K562 (cell line): ENCODE measurements at regions not wholly inside any gene's neighbourhood (a gene's known extent, or its start where the extent isn't known, plus 50 kb on each side); places are given as distances from the start of the nearest gene placed in this dataset.

Source experiments
- CEBPG ChIP-seq, 3 experiments: fragments of 200-800 bp in 1 of 3; sonication (Bioruptor generic) in 1 of 3; sonication (generic) in 1 of 3; formaldehyde crosslinking in 1 of 3; IDR thresholded peaks in 2 of 3; conservative IDR thresholded peaks in 1 of 3; 2 replicates each; pipeline versions ENCODE4 v1.6.1 to v1.8.0; 2016 to 2022; ENCODE audit warnings: missing compliant biosample characterization in 2 of 3, missing genetic modification characterization in 2 of 3, mild to moderate bottlenecking in 1 of 3, missing genetic modification reagents in 1 of 3
- CREB1 ChIP-seq, 2 experiments: sonication (generic) in 1 of 2; formaldehyde crosslinking in 1 of 2; IDR thresholded peaks; 2 replicates each; pipeline versions ENCODE4 v1.6.1 to v1.8.0; 2012 to 2022; ENCODE audit warnings: inconsistent platforms in 1 of 2, mild to moderate bottlenecking in 1 of 2, missing genetic modification reagents in 1 of 2, moderate library complexity in 1 of 2
- FOSL1 ChIP-seq: fragments of 200-800 bp; sonication (Bioruptor generic); conservative IDR thresholded peaks from 2 replicates; pipeline ENCODE4 v1.6.1; 2016; ENCODE audit warnings: missing genetic modification characterization, missing compliant biosample characterization
- REST ChIP-seq, 2 experiments: fragments of 450-650 bp; formaldehyde crosslinking in 1 of 2; IDR thresholded peaks; 2 replicates each; pipeline versions ENCODE4 v1.4.0 to v1.6.1; 2014 to 2020; ENCODE audit warnings: mild to moderate bottlenecking in 2 of 2, borderline replicate concordance in 1 of 2, low read depth in 1 of 2
- YY1 ChIP-seq, 3 experiments: IDR thresholded peaks; 2 replicates each; pipeline ENCODE4 v1.6.1; 2011; ENCODE audit warnings: low read length in 2 of 3, mild to moderate bottlenecking in 2 of 3, moderate library complexity in 2 of 3, borderline replicate concordance in 1 of 3, control low read depth in 1 of 3, low read depth in 1 of 3; ENCODE audit not compliant: insufficient read depth in 3 of 3, insufficient replicate concordance in 2 of 3, control insufficient read depth in 1 of 3, insufficient read length in 1 of 3; ENCODE audit errors: extremely low read depth in 1 of 3
- TF ChIP-seq, protein P1 (sequence below): sonication (generic); formaldehyde crosslinking; IDR thresholded peaks from 2 replicates; pipeline ENCODE4 v1.9.0; 2022; ENCODE audit warnings: mild to moderate bottlenecking, missing genetic modification reagents

GRCh38 chr16:87542531-87543102 lies 49.8 kb upstream of the ZCCHC14 start (continued):
- TF ChIP-seq REST (IDR thresholded peaks at IDR 0.05; ENCODE audit: borderline replicate concordance) (peak; percentile 16; the same call in 1 of the 2 replicates), REST (CRISPR knock-in tag; IDR thresholded peaks at IDR 0.05; ENCODE audit: low read depth) (no peak), CEBPG (CRISPR knock-in tag; IDR thresholded peaks at IDR 0.05) (no peak), CEBPG (tag; conservative IDR thresholded peaks at IDR 0.05 in 1 of 2, IDR thresholded peaks at IDR 0.05 in 1 of 2) (peak; percentile 17 to 51; a peak in 1 of 4 replicates), FOSL1 (tag) (no peak), YY1 (IDR thresholded peaks at IDR 0.05; ENCODE audit: borderline replicate concordance in 1 of 3, control insufficient read depth in 1 of 3, extremely low read depth in 1 of 3, insufficient read depth in 3 of 3, insufficient read length in 1 of 3, insufficient replicate concordance in 2 of 3, low read depth in 1 of 3, low read length in 2 of 3) (no peak), CREB1 (IDR thresholded peaks at IDR 0.05) (no peak), CREB1 (CRISPR knock-in tag; IDR thresholded peaks at IDR 0.05) (no peak)
- TF ChIP-seq, protein P1, sequence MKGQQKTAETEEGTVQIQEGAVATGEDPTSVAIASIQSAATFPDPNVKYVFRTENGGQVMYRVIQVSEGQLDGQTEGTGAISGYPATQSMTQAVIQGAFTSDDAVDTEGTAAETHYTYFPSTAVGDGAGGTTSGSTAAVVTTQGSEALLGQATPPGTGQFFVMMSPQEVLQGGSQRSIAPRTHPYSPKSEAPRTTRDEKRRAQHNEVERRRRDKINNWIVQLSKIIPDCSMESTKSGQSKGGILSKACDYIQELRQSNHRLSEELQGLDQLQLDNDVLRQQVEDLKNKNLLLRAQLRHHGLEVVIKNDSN, result no peak
- TF ChIP-seq, all 486 proteins: peak for 4
